Natural killer cell treated with Interleukin-12 subunit alpha and Interleukin-12 subunit beta and Interleukin-15 and Interleukin-18, amount 100 ng/mL, for 72 hours (primary cell): ENCODE measurements at regions not wholly inside any gene's neighbourhood (a gene's known extent, or its start where the extent isn't known, plus 50 kb on each side); places are given as distances from the start of the nearest gene placed in this dataset.
"Not testable (repeated sequence)": the region's sequence is repeated elsewhere in the genome, so short reads cannot be mapped to it uniquely, and the experiment has no call there.

Experiments used
- ATAC-seq, 2 donors: fragments of 150-1000 bp; cut with Tn5 transposase in 1 of 2; sonication (Bioruptor Pico), chemical (Tn5 transposase) in 1 of 2; 2 replicates each; pipeline ENCODE4 v1.10.0; 2021
- DNase-seq: peaks from one replicate; pipeline ENCODE4 v3.0.0; 2022; ENCODE audit warnings: low spot score
- H3K27ac Mint-ChIP-seq, 2 donors: 1 replicate in 1 of 2; 2 replicates in 1 of 2; pipeline ENCODE4 v1.8.0; 2022; ENCODE audit warnings: mixed read lengths in 2 of 2, mild to moderate bottlenecking in 1 of 2, moderate library complexity in 1 of 2
- H3K27me3 Mint-ChIP-seq, 2 donors: 1 replicate in 1 of 2; 2 replicates in 1 of 2; pipeline ENCODE4 v1.8.0; 2022; ENCODE audit warnings: mixed read lengths in 2 of 2
- H3K36me3 Mint-ChIP-seq: one replicate; pipeline ENCODE4 v1.8.0; 2022; ENCODE audit warnings: mixed read lengths
- H3K4me1 Mint-ChIP-seq, 2 donors: 1 replicate in 1 of 2; 2 replicates in 1 of 2; pipeline ENCODE4 v1.8.0; 2022; ENCODE audit warnings: low read depth in 2 of 2, mixed read lengths in 2 of 2, mild to moderate bottlenecking in 1 of 2
- H3K4me3 Mint-ChIP-seq: one replicate; pipeline ENCODE4 v1.8.0; 2022; ENCODE audit warnings: mixed read lengths
- H3K9me3 Mint-ChIP-seq: 2 replicates; pipeline ENCODE4 v1.8.0; 2022; ENCODE audit warnings: mixed read lengths

DNA sequence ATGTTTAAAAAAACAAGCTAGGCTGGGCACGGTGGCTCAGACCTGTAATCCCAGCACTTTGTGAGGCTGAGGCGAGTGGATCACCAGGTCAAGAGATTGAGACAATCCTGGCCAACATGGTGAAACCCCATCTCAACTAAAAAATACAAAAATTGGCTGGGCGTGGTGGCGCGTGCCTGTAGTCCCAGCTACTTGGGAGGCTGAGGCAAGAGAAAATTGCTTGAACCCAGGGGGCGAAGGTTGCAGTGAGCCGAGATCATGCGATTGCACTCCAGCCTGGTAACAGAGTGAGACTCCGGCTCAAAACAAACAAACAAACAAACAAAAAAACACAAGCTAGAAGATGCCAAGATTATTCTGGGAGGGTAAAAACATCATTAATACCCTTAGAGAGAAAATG is 172.3 kb downstream of the AVL9 start:
- not testable (repeated sequence) for H3K36me3 Mint-ChIP-seq, H3K9me3 Mint-ChIP-seq, ATAC-seq, H3K4me1 Mint-ChIP-seq, H3K27ac Mint-ChIP-seq, H3K4me3 Mint-ChIP-seq, DNase-seq
- H3K27me3 Mint-ChIP-seq = peaks cover 0 to 13% of the 10 kb centered on the region in 2 donors

DNA sequence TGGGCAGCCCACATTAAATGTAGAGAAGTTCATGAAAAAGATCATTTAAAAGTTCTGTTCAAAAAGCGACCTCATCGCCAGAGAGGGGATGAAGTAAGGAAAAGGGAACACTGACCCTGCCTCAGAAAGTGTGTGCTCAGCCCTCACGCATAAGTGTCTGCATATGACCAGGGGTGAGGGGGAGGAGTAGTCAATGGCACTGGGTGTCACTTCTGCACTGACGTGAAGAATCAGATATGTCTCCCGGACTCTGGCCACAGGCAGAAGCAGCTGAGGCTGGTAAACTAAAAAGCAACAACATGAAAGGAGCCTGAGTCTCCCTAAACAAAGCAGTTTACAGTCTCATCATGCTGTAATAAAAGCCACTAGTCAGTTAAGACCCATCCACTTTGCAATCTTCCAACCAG is 168.5 kb downstream of the AVL9 start:
- DNase-seq, H3K4me3 Mint-ChIP-seq, ATAC-seq, H3K36me3 Mint-ChIP-seq, H3K4me1 Mint-ChIP-seq, H3K27ac Mint-ChIP-seq, H3K9me3 Mint-ChIP-seq: not testable (repeated sequence)
- peaks cover 0 to 15% of the 10 kb centered on the region in 2 donors for H3K27me3 Mint-ChIP-seq

DNA sequence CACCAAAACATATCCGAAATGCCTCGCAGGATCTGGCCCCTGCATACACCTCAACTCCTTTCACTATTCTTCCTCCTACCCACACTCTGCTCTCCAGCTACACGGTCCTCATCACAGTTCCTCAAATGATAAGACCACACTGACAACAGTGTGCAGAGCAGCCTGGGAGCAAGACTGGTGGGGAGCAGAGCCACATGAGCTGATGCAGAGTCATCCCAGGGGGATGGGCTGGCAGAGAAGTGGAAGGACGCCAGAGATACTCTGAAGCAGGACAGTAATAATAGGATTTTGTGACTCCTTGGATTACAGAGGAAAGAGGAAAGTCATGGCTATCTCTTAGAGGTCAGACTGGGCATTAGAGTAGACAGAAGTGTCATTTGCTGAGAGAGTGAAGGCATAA is 167.2 kb downstream of the AVL9 start:
- not testable (repeated sequence) for H3K36me3 Mint-ChIP-seq, H3K9me3 Mint-ChIP-seq, H3K27me3 Mint-ChIP-seq, H3K4me1 Mint-ChIP-seq, H3K4me3 Mint-ChIP-seq, DNase-seq, H3K27ac Mint-ChIP-seq
- ATAC-seq = peak in 1 of 2 donors; percentile 36

DNA sequence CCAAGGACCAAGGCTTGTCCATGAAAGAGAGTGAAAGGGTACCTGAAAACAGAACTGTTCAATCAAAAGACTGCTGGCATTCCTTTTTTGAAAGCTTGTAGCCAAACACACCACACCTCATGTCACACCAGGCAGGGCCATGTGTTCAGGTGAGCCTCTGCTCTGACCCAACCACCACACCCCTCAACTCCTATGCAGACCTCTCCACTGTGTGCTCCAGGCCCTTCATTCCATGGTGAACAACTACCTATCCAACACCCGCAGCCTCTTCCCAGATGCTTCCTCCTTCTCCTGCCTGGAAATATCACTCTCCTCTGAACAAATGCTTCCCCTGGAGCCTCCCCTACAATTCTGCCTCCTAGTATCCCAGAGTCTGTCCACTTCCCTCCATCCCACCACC is 166.6 kb downstream of the AVL9 start:
- no peaks in the 10 kb centered on the region for H3K4me1 Mint-ChIP-seq
- H3K4me3 Mint-ChIP-seq = no peak overlapping the region
- DNase-seq (no peak), ATAC-seq (peak in 1 of 2 donors; percentile 32)
- no peak overlapping the region for H3K27ac Mint-ChIP-seq
- no peaks in the 10 kb centered on the region for H3K36me3 Mint-ChIP-seq
- no peaks in the 10 kb centered on the region for H3K9me3 Mint-ChIP-seq
- peaks cover 0 to 8% of the 10 kb centered on the region in 2 donors for H3K27me3 Mint-ChIP-seq

DNA sequence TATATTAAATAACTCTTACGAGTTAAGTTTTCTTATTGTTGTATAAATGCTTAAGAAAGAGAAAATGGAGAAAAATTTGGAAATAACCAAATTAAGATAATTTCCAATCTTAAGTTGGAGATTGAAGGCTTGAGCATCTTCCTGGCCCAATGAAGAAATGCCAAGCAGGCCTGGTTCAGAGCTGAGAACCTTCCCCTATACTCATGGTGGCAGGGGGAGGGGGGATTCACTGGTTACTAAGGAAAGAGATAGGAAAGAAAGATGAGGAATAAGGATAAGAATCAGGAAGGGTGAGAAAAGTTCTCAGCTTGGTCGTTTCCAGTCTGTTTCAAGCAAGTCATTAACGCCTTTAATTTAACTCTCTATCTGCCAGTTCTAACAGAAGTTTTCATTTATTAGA is 166.2 kb downstream of the AVL9 start:
- Mint-ChIP-seq H3K36me3 (no peaks in the 10 kb centered on the region), H3K4me1 (no peaks in the 10 kb centered on the region), H3K9me3 (no peaks in the 10 kb centered on the region), H3K4me3 (no peak overlapping the region), H3K27me3 (peaks cover 0 to 12% of the 10 kb centered on the region in 2 donors), H3K27ac (no peak overlapping the region)
- DNase-seq = no peak
- ATAC-seq = no peak

DNA sequence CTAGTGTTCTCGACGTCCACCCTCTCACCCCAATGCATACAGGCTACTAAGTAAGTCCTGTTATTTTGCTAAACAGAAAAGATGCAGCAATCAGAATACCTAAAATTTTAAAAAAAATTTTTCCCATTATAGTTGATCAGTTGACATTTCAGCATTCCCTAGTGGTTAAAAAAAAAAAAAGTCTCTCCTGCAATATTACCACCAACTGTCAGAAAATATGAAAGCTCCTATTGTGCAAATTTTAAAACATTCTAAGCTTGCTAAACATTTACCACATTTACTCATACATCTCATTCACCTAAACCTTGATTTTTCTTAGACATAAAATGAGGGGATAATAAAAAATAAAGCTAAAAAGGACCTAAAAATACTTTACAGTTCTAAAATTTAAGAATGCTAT is 165.6 kb downstream of the AVL9 start:
- Mint-ChIP-seq H3K9me3 (no peaks in the 10 kb centered on the region), H3K27ac (no peak overlapping the region), H3K27me3 (peaks cover 0 to 12% of the 10 kb centered on the region in 2 donors), H3K4me1 (no peaks in the 10 kb centered on the region), H3K36me3 (no peaks in the 10 kb centered on the region), H3K4me3 (no peak overlapping the region)
- DNase-seq = no peak
- ATAC-seq = no peak

DNA sequence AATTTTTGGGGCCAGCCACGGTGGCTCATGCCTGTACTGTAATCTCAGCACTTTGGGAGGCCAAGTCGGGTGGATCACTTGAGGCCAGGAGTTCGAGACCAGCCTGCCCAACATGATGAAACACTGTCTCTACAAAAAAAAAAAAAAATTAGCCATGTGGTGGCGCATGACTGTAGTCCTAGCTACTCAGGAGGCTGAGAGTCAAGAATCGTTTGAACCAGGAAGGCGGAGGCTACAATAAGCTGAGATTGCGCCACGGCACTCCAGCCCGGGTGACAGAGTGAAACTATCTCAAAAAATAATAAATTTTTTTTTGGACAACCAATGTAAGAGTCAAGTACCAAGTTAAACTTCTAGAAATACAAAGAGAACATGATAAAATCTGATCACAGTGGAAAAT is 164.6 kb downstream of the AVL9 start:
- ATAC-seq = no peak
- Mint-ChIP-seq H3K27me3 (peaks cover 0 to 12% of the 10 kb centered on the region in 2 donors), H3K36me3 (no peaks in the 10 kb centered on the region), H3K4me1 (no peaks in the 10 kb centered on the region), H3K4me3 (no peak overlapping the region), H3K9me3 (no peaks in the 10 kb centered on the region), H3K27ac (no peak overlapping the region)
- DNase-seq = no peak

DNA sequence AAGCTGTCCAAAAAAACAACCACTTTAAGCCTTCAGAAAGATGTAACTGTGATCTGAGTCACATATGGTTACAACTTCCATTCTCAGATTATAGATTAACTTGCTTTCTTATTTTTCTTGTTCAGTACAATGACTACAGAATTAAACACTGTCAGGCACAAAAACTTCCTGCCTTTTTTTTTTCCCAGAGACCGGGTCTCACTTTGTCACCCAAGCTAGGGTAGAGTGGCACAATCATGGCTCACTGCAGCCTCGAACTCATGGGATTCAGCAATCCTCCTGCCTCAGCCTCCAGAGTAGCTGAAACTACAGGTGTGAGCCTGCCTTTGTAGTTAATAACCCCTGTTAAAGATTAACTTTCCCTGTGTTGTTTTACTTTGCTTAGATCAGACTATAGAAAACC is 163.2 kb downstream of the AVL9 start:
- Mint-ChIP-seq H3K4me1 (no peaks in the 10 kb centered on the region), H3K27me3 (peaks cover 0 to 10% of the 10 kb centered on the region in 2 donors), H3K27ac (no peak overlapping the region), H3K4me3 (no peak overlapping the region), H3K36me3 (no peaks in the 10 kb centered on the region), H3K9me3 (no peaks in the 10 kb centered on the region)
- no peak for ATAC-seq
- DNase-seq = no peak

DNA sequence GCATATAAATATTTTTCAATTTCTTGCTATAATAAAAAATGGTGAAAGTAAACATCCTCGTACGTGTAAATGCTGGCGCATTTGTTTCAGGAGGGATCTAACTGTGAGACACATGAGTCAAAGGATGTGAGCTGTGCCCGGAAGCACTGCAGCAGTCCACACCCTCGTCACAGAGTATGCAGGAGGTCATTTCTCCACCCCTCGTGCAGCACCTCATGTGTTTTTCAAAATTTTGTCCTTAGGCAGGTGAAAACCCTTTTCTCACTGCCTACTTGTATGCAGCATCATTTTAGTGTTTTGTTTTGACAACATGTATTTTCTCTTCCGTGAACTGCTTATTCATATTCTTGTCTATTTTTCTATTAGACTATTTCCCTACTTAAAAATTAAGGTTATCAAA is 162.7 kb downstream of the AVL9 start:
- H3K27ac Mint-ChIP-seq = no peak overlapping the region
- no peak overlapping the region for H3K4me3 Mint-ChIP-seq
- peaks cover 0 to 6% of the 10 kb centered on the region in 2 donors for H3K27me3 Mint-ChIP-seq
- H3K9me3 Mint-ChIP-seq = no peaks in the 10 kb centered on the region
- DNase-seq (no peak), ATAC-seq (peak in 1 of 2 donors; percentile 87)
- H3K4me1 Mint-ChIP-seq = no peaks in the 10 kb centered on the region
- no peaks in the 10 kb centered on the region for H3K36me3 Mint-ChIP-seq

DNA sequence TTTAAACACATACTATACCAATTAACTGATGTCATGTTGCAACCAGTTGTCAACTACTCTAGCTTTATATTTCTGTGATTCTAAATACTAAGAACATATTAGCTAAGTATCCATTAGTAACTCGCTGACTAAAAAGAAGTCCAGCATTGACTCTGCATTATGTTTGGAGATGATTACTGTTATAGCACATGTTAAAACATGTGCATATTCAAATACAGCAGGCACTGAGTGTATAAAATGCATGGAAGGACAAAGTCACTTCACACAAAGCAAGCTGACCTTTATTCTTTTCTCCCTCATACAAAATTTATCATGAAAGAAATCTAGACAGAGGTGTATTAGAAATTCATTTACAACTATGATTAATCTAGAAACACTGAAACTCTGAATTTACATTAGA is 159.3 kb downstream of the AVL9 start:
- H3K4me3 Mint-ChIP-seq, ATAC-seq, H3K27ac Mint-ChIP-seq, H3K9me3 Mint-ChIP-seq, DNase-seq, H3K36me3 Mint-ChIP-seq, H3K4me1 Mint-ChIP-seq: not testable (repeated sequence)
- H3K27me3 Mint-ChIP-seq = peaks cover 0 to 21% of the 10 kb centered on the region in 2 donors

DNA sequence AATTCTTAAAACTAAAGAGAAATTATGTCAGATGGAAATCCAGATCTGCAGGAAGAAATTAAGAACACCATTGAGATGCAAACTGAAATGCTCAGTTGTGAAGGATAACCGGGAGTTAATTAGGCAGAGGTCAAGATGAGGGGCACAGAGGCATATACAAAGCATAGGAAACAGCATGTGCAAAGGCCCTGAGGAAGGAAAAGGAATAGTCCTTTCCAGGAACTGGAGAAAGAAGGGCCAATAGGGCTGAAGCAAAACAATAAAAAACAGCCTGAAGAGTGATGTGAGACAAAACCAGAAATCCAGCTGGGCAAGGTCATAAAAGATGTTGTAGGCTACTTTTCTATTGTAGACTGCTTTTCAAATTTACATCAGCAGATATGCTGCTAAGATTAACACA is 155.1 kb downstream of the AVL9 start:
- ATAC-seq, DNase-seq, H3K4me3 Mint-ChIP-seq, H3K27ac Mint-ChIP-seq, H3K9me3 Mint-ChIP-seq, H3K4me1 Mint-ChIP-seq, H3K36me3 Mint-ChIP-seq: not testable (repeated sequence)
- H3K27me3 Mint-ChIP-seq = peaks cover 0 to 36% of the 10 kb centered on the region in 2 donors

DNA sequence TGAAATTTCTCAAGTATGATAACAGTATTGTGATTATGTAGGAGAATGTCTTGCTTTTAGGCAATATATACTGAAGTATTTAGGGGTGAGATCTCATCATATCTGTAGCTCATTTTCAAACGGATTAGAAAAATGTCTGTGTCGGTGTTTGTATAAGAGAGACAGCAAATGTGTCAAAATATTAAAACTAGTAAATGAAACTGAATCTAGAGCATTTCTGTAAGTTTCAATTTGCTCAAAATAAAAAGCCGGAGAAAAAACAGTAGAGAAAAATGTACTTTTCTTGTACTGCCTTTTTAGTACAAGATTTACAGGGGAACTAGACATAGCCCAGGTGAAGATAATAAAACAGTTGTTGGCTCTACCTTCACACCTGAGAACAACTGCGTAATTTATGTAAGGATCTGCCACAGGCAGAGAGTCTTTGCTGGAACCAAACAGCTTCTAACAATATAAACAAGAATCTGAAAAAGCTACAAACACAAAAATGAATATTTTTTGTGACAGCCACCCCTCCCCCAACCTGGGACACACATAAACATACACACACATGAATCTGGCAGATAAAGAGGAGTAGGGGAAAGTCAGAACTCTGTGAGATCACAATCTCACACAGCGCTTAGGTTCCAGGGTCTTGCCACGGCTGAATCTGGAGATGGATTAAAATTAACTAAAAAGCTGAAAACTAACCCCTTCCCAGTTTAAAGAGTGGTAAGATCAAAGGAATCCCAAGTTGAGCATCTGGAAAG is 153.3 kb downstream of the AVL9 start:
- ATAC-seq = no peak

DNA sequence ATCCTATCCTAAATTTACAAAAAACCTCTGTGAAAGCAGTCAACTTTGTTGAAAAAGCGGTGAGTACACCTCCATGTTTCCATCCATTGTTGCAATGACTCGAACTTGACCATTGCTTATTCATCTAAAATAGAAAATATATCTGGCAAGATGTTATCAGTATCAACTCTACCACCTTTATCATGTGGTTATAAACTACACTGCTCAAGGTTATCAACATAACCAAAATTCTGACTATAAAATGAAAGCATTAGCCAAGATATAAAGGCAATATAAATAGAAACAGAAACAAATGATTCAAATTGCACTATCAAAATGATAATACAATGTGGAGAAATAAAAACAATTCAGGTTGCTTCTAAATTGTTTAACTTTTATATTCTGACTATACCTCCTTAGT is 150.0 kb downstream of the AVL9 start:
- H3K27me3 Mint-ChIP-seq = peaks cover 0 to 29% of the 10 kb centered on the region in 2 donors
- not testable (repeated sequence) for H3K4me1 Mint-ChIP-seq, H3K36me3 Mint-ChIP-seq, H3K9me3 Mint-ChIP-seq, H3K27ac Mint-ChIP-seq, H3K4me3 Mint-ChIP-seq, DNase-seq
- ATAC-seq = peak in 1 of 2 donors; percentile 36

More for the DNA sequence above, 153.3 kb downstream of the AVL9 start:
- Mint-ChIP-seq H3K36me3 (no peaks in the 10 kb centered on the region), H3K27ac (no peak overlapping the region), H3K4me1 (no peaks in the 10 kb centered on the region), H3K4me3 (no peak overlapping the region), H3K27me3 (peaks cover 0 to 36% of the 10 kb centered on the region in 2 donors), H3K9me3 (no peaks in the 10 kb centered on the region)
- DNase-seq = no peak

DNA sequence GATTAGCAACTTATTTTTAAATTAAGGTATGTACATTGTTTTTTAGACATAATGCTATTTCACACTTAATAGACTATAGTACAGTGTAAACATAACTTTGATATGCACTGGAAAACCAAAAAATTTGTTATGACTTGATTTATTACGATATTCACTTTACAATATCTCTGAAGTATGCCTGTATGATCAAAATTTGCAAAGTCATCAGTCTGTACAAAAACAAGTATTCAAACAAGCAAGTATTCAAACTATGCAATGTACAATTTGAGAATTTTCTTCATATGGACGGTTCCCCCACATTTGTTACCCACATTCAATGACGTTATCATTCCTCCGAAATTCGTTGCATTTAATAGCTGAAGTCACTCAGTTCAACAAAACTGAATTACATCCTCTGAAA is 147.9 kb downstream of the AVL9 start:
- ATAC-seq (no peak), DNase-seq (no peak)
- Mint-ChIP-seq H3K27me3 (peaks cover 0 to 12% of the 10 kb centered on the region in 2 donors), H3K4me3 (no peak overlapping the region), H3K9me3 (no peaks in the 10 kb centered on the region), H3K4me1 (peaks cover 4 to 9% of the 10 kb centered on the region in 2 donors), H3K27ac (no peak overlapping the region), H3K36me3 (peaks cover 4% of the 10 kb centered on the region)

DNA sequence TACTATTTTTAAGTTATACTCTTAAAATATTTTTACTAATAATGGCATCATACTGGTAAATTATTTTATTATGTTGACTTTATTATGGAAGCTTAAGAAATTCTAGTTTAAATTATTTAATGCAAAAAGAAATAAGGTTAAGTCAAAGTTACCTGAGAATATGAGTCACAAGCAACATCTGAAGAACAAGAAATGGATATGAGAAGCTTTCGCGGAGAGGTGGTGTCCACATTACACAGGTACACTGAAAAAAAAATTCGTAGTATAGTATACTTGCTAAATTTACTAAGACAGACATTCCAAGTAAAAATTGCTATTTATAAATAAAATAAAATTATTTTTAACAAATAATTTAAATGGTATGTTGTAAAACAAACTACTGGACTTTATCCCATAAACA is 143.8 kb downstream of the AVL9 start:
- H3K36me3 Mint-ChIP-seq = peaks cover 4% of the 10 kb centered on the region
- H3K4me3 Mint-ChIP-seq = no peak overlapping the region
- DNase-seq (no peak), ATAC-seq (no peak)
- peaks cover 0 to 9% of the 10 kb centered on the region in 2 donors for H3K27me3 Mint-ChIP-seq
- no peaks in the 10 kb centered on the region for H3K9me3 Mint-ChIP-seq
- H3K4me1 Mint-ChIP-seq = peaks cover 9 to 23% of the 10 kb centered on the region in 2 donors
- peak overlapping the region in 1 of 2 donors; percentile 70 for H3K27ac Mint-ChIP-seq
